ENCODE measurements at regions not wholly inside any gene's neighbourhood (a gene's known extent, or its start where the extent isn't known, plus 50 kb on each side); places are given as distances from the start of the nearest gene placed in this dataset.

- intact Hi-C loops (cut with DNase I; ENCODE audit: low total_unique reads): no loop called here
- Histone ChIP-seq H3K36me3 (no peaks in the 10 kb centered on the region), H3K27me3 (no peaks in the 10 kb centered on the region), H3K4me3 (no peak overlapping the region), H3K4me1 (no peaks in the 10 kb centered on the region), H3K9me3 (no peaks in the 10 kb centered on the region), H3K27ac (no peak overlapping the region)
- DNase-seq: no peak
- no peak for TF ChIP-seq CTCF (IDR thresholded peaks at IDR 0.05)
Measured at GRCh38 chr2:51111532-51111931, 79.6 kb upstream of the NRXN1 start.

DNA sequence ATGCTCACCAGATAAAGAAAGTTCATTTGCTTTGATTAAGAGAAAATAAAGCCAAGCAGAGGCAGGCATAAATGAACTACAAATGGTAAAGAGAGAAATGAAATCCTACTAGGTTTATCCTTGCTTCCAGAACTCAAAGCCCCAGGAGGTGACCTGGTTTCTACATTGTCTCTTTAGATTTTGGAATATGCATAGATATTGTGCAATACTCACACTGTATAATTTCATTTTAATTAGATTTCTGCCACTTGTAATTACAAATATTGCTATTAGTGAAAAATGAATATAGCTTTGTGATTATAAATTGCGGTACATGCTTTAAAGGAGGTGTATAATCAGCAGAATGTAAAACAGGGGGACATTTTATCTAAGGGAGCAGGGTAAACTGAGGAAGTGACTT lies 76.9 kb upstream of the NRXN1 start:
- TF ChIP-seq CTCF (IDR thresholded peaks at IDR 0.05): no peak
- Histone ChIP-seq H3K9me3 (no peaks in the 10 kb centered on the region), H3K4me1 (no peaks in the 10 kb centered on the region), H3K27me3 (no peaks in the 10 kb centered on the region), H3K36me3 (no peaks in the 10 kb centered on the region), H3K4me3 (no peak overlapping the region), H3K27ac (no peak overlapping the region)
- DNase-seq: no peak
- intact Hi-C loops (cut with DNase I; ENCODE audit: low total_unique reads): no loop called here

GRCh38 chr2:51107841-51108240 lies 75.9 kb upstream of the NRXN1 start:
- Histone ChIP-seq H3K9me3 (no peaks in the 10 kb centered on the region), H3K27ac (no peak overlapping the region), H3K4me1 (no peaks in the 10 kb centered on the region), H3K36me3 (no peaks in the 10 kb centered on the region), H3K4me3 (no peak overlapping the region), H3K27me3 (no peaks in the 10 kb centered on the region)
- intact Hi-C loops (cut with DNase I; ENCODE audit: low total_unique reads): no loop called here
- DNase-seq: no peak
- TF ChIP-seq CTCF (IDR thresholded peaks at IDR 0.05): no peak

GRCh38 chr2:51105811-51106210 lies 73.9 kb upstream of the NRXN1 start:
- Histone ChIP-seq H3K4me1 (no peaks in the 10 kb centered on the region), H3K27me3 (no peaks in the 10 kb centered on the region), H3K4me3 (no peak overlapping the region), H3K27ac (no peak overlapping the region), H3K36me3 (no peaks in the 10 kb centered on the region), H3K9me3 (no peaks in the 10 kb centered on the region)
- intact Hi-C loops (cut with DNase I; ENCODE audit: low total_unique reads): no loop called here
- no peak for DNase-seq
- TF ChIP-seq CTCF (IDR thresholded peaks at IDR 0.05): no peak

DNA sequence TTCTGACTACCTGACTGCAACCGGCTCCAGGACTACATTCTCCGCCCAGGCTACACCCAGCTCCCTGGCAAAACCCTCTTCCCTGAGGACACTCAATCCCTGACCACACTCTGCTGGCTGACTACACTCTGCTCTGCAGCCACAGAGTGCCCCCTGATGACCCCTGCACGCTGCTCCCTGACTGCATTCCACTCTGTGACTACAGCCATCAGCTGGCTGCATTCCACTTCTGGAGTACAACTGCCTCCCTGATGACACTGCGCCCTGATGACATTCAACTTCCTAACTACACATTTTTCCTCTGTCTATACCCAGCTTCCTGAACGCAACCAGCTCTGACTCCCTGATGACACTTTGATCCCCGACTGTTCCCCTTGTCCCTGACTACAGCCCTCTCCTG lies 71.3 kb upstream of the NRXN1 start:
- Histone ChIP-seq H3K4me3 (no peak overlapping the region), H3K36me3 (no peaks in the 10 kb centered on the region), H3K27me3 (no peaks in the 10 kb centered on the region), H3K27ac (no peak overlapping the region), H3K4me1 (no peaks in the 10 kb centered on the region), H3K9me3 (no peaks in the 10 kb centered on the region)
- intact Hi-C loops (cut with DNase I; ENCODE audit: low total_unique reads): no loop called here
- DNase-seq: no peak
- TF ChIP-seq CTCF (IDR thresholded peaks at IDR 0.05): no peak

DNA sequence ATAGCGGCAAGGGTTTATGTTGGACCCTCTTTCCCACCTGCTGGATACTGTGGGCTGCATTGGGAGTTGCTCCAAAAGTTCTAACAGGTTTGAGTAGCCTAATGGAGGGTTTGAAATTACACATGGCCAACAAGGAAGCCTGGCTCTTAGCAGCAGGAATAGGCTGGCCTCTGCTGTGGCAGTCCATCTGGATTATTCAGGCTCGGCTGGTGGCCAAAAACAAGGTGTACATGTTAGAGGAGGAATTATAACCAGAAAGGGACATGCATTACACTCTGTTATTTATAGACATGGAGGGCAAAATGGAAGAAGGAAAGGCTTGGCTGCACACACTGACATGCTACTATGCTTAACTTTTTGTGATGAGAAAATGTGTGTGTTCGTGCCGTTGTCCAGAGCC lies 61.1 kb upstream of the NRXN1 start:
- no peak overlapping the region for H3K27ac ChIP-seq
- TF ChIP-seq CTCF (IDR thresholded peaks at IDR 0.05): no peak
- H3K27me3 ChIP-seq: no peaks in the 10 kb centered on the region
- no peaks in the 10 kb centered on the region for H3K4me1 ChIP-seq
- H3K4me3 ChIP-seq: no peak overlapping the region
- no peak for DNase-seq
- intact Hi-C loops (cut with DNase I; ENCODE audit: low total_unique reads): no loop called here
- no peaks in the 10 kb centered on the region for H3K9me3 ChIP-seq
- H3K36me3 ChIP-seq: no peaks in the 10 kb centered on the region
